GM10266 (cell line): ENCODE measurements at regions not wholly inside any gene's neighbourhood (a gene's known extent, or its start where the extent isn't known, plus 50 kb on each side); places are given as distances from the start of the nearest gene placed in this dataset.

Source experiments
- DNase-seq: peaks from one replicate; pipeline ENCODE4 v3.0.0; 2012; ENCODE audit errors: extremely low spot score
- CTCF ChIP-seq: IDR thresholded peaks from 2 replicates; pipeline ENCODE4 v1.5.1; 2012; ENCODE audit warnings: mild to moderate bottlenecking, low read depth; ENCODE audit not compliant: control insufficient read depth, insufficient read depth; ENCODE audit errors: missing control alignments

GRCh38 chr13:108573455-108573854, 56.0 kb upstream of the MYO16 start:
- no peak for TF ChIP-seq CTCF
- no peak for DNase-seq

GRCh38 chr13:108574856-108575255, 54.6 kb upstream of the MYO16 start:
- DNase-seq, result no peak
- TF ChIP-seq CTCF, result no peak

DNA sequence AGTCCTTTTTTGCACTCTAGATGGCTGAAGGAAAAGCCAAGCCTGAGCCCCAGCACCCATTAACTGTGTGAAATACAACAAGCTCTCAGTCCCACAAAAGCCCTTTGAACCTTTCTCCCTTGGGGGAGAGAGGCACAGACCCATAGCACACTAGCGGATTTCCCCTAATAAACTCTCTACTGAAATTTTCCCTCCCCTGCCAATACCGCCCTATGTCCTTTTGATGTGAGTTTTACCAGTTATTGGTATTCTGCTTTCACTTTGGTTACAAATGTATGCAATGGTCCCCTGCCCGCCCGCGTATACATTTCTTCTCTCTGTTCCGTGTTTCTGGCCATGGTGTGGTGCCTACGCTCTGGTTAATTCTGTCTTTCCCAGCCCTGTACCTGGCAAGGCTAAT, 54.0 kb upstream of the MYO16 start:
- DNase-seq, result no peak
- TF ChIP-seq CTCF, result no peak
